Kidney capillary endothelial cell (primary cell): ENCODE measurements at regions not wholly inside any gene's neighbourhood (a gene's known extent, or its start where the extent isn't known, plus 50 kb on each side); places are given as distances from the start of the nearest gene placed in this dataset.
A peak's percentile ranks its signal among the peaks of the same experiment; 100 is the strongest.

Experiments used
- DNase-seq: peaks from one replicate; pipeline ENCODE4 v3.0.0-alpha.2; 2018; ENCODE audit warnings: low spot score

- DNase-seq, result no peak
Measured at GRCh38 chr1:207971331-207972219, 60.6 kb upstream of the CD34 start.

- no peak for DNase-seq
Measured at GRCh38 chr1:207970329-207971233, 59.7 kb upstream of the CD34 start.

GRCh38 chr1:207969528-207969927 is 58.6 kb upstream of the CD34 start:
- DNase-seq, result no peak

GRCh38 chr1:207968521-207969009 is 57.6 kb upstream of the CD34 start:
- no peak for DNase-seq

- DNase-seq, result no peak
Measured at GRCh38 chr1:207967703-207968102, 56.8 kb upstream of the CD34 start.

- DNase-seq, result peak; percentile 74
Measured at GRCh38 chr1:207966521-207966920, 55.6 kb upstream of the CD34 start.

- DNase-seq, result no peak
Measured at GRCh38 chr1:207965392-207966387, 54.8 kb upstream of the CD34 start.

GRCh38 chr1:207964195-207964966 is 53.5 kb upstream of the CD34 start:
- no peak for DNase-seq

GRCh38 chr1:207963427-207964194 is 52.7 kb upstream of the CD34 start:
- peak; percentile 91 for DNase-seq

- DNase-seq, result no peak
Measured at GRCh38 chr1:207962716-207963426, 51.9 kb upstream of the CD34 start.
